PC-3 (cell line): ENCODE measurements at regions not wholly inside any gene's neighbourhood (a gene's known extent, or its start where the extent isn't known, plus 50 kb on each side); places are given as distances from the start of the nearest gene placed in this dataset.
"Not testable (repeated sequence)": the region's sequence is repeated elsewhere in the genome, so short reads cannot be mapped to it uniquely, and the experiment has no call there.

Experiments used
- ATAC-seq: fragments of 200-7000 bp; cut with Tn5 transposase; 2 replicates; pipeline ENCODE4 v1.9.1; 2020; ENCODE audit warnings: mild to moderate bottlenecking, moderate library complexity
- BruUV-seq: library from RNA; stranded (reverse); fragments of 400-500 nt; replicated peaks from 2 replicates; lab custom pipeline; 2021; lab: Mats Ljungman, UMichigan
- CTCF ChIA-PET: fragments of 300-600 bp; sonication (Branson Sonifier 250); formaldehyde crosslinking; loops from one replicate; lab custom pipeline; 2022; ENCODE audit warnings: antibody characterized with exemption; lab: Charles Lee
- POLR2A ChIA-PET: fragments of 300-600 bp; sonication (Branson Sonifier 250); formaldehyde crosslinking; loops from one replicate; lab custom pipeline; 2022; ENCODE audit warnings: antibody characterized with exemption; ENCODE audit not compliant: unreplicated experiment; lab: Charles Lee
- DNase-seq: peaks from one replicate; pipeline ENCODE4 v3.0.0-alpha.2; 2015
- H2AFZ ChIP-seq: fragments of 300-600 bp; sonication (generic); 2 replicates; pipeline ENCODE4 v1.6.0; 2016; ENCODE audit warnings: antibody characterized with exemption, low read length
- H3F3A ChIP-seq: fragments of 300-600 bp; sonication (generic); one replicate; pipeline ENCODE4 v1.6.0; 2017; ENCODE audit warnings: antibody characterized with exemption, low read length, control low read depth, mild to moderate bottlenecking; ENCODE audit not compliant: unreplicated experiment
- H3K27ac ChIP-seq: fragments of 300-600 bp; sonication (generic); 2 replicates; pipeline ENCODE4 v1.5.1; 2016; ENCODE audit warnings: mild to moderate bottlenecking, low read length
- H3K27me3 ChIP-seq: fragments of 300-600 bp; sonication (generic); 2 replicates; pipeline ENCODE4 v1.6.1; 2016; ENCODE audit warnings: low read length, mixed read lengths
- H3K36me3 ChIP-seq: fragments of 300-600 bp; sonication (generic); 2 replicates; pipeline ENCODE4 v1.6.1; 2016; ENCODE audit warnings: low read depth, mixed run types, low read length, mixed read lengths
- H3K4me1 ChIP-seq: fragments of 300-600 bp; sonication (generic); 2 replicates; pipeline ENCODE4 v1.5.1; 2016; ENCODE audit warnings: low read length; ENCODE audit not compliant: insufficient read depth
- H3K4me2 ChIP-seq: fragments of 300-600 bp; sonication (generic); 2 replicates; pipeline ENCODE4 v1.6.0; 2016; ENCODE audit warnings: low read length
- H3K4me3 ChIP-seq: fragments of 300-600 bp; sonication (generic); 2 replicates; pipeline ENCODE4 v1.5.1; 2016; ENCODE audit warnings: mild to moderate bottlenecking, low read length, mixed read lengths
- H3K79me2 ChIP-seq: fragments of 300-600 bp; sonication (generic); 2 replicates; pipeline ENCODE4 v1.6.1; 2017; ENCODE audit warnings: low read length, mixed read lengths
- H3K9ac ChIP-seq: fragments of 300-600 bp; sonication (generic); 2 replicates; pipeline ENCODE4 v1.6.0; 2016; ENCODE audit warnings: mild to moderate bottlenecking, low read length
- H3K9me2 ChIP-seq: fragments of 300-600 bp; sonication (generic); replicated peaks from 2 replicates; pipeline ENCODE4 v1.6.1; 2016; ENCODE audit warnings: mixed run types, low read length, mixed read lengths
- H3K9me3 ChIP-seq: fragments of 300-600 bp; sonication (generic); 2 replicates; pipeline ENCODE4 v1.6.1; 2016; ENCODE audit warnings: low read length, mixed read lengths
- H4K20me1 ChIP-seq: fragments of 300-600 bp; sonication (generic); 2 replicates; pipeline ENCODE4 v1.6.1; 2016; ENCODE audit warnings: low read length, mixed read lengths
- EZH2 ChIP-seq: fragments of 300-600 bp; sonication (generic); IDR thresholded peaks from one replicate; pipeline ENCODE4 v1.6.1; 2017; ENCODE audit warnings: antibody characterized with exemption, mild to moderate bottlenecking, low read length; ENCODE audit not compliant: unreplicated experiment
- EZH2phosphoT487 ChIP-seq: fragments of 300-600 bp; sonication (generic); IDR thresholded peaks from 2 replicates; pipeline ENCODE4 v1.6.1; 2018; ENCODE audit warnings: mild to moderate bottlenecking, antibody characterized with exemption, low read length, borderline replicate concordance
- intact Hi-C: fragments of 100-400 bp; cut with micrococcal nuclease; formaldehyde crosslinking; loops from 2 replicates; pipeline ENCODE4 v1.9.0; 2023
- TF ChIP-seq, protein P1 (sequence below): fragments of 300-600 bp; sonication (generic); conservative IDR thresholded peaks from 2 replicates; pipeline ENCODE4 v1.5.1; 2017; ENCODE audit warnings: antibody characterized with exemption, low read depth, mild to moderate bottlenecking, low read length

DNA sequence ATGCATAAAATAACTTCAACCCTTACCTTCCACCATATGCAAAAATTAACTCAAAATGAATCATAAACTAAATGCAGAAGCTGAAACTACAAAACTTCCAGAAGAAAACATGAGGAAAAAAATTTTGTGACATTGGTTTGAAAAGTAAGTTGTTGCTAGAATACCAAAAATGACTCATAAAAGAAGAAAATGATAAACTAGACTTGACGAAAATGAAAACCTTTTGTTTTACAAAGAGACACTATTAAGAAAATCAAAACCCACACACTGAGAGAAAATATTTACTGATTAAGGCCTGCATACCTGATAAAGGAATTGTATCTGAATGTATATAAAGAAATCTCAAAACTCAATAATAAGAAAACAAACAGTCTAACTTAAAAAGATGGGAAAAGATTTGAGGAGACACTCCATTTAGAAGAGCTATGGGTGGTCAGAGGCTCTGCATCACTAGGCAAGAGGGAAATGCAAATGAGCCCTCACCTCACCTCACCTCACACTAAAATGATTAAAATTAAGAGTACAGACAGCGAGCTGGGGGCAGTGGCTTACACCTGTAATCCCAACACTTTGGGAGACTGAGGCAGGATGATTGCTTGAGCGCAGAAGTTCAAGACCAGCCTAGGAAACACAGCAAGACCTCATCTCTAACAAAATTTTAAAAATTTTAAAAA, 97.6 kb upstream of the CST7 start:
- Histone ChIP-seq H3K79me2 (no peaks in the 10 kb centered on the region), H2AFZ (no peak overlapping the region), H3K36me3 (no peaks in the 10 kb centered on the region), H3K4me3 (no peak overlapping the region), H3K27ac (no peak overlapping the region), H3K27me3 (peaks cover 43% of the 10 kb centered on the region), H3K9me3 (0 out of 2 replicates have a peak, but pooled peaks cover 5% of the 10 kb centered on the region), H4K20me1 (no peaks in the 10 kb centered on the region), H3K9ac (no peak overlapping the region), H3F3A (no peaks in the 10 kb centered on the region), H3K4me1 (no peaks in the 10 kb centered on the region), H3K9me2 (no peaks in the 10 kb centered on the region), H3K4me2 (no peak overlapping the region)
- TF ChIP-seq, protein P1, sequence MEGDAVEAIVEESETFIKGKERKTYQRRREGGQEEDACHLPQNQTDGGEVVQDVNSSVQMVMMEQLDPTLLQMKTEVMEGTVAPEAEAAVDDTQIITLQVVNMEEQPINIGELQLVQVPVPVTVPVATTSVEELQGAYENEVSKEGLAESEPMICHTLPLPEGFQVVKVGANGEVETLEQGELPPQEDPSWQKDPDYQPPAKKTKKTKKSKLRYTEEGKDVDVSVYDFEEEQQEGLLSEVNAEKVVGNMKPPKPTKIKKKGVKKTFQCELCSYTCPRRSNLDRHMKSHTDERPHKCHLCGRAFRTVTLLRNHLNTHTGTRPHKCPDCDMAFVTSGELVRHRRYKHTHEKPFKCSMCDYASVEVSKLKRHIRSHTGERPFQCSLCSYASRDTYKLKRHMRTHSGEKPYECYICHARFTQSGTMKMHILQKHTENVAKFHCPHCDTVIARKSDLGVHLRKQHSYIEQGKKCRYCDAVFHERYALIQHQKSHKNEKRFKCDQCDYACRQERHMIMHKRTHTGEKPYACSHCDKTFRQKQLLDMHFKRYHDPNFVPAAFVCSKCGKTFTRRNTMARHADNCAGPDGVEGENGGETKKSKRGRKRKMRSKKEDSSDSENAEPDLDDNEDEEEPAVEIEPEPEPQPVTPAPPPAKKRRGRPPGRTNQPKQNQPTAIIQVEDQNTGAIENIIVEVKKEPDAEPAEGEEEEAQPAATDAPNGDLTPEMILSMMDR: no peak
- TF ChIP-seq EZH2 (no peak), EZH2phosphoT487 (no peak)
- DNase-seq (no peak), ATAC-seq (no peak)
- CTCF ChIA-PET: no interaction called here
- BruUV-seq: no TSS peak
- intact Hi-C loops: no loop called here
- POLR2A ChIA-PET: no interaction called here

DNA sequence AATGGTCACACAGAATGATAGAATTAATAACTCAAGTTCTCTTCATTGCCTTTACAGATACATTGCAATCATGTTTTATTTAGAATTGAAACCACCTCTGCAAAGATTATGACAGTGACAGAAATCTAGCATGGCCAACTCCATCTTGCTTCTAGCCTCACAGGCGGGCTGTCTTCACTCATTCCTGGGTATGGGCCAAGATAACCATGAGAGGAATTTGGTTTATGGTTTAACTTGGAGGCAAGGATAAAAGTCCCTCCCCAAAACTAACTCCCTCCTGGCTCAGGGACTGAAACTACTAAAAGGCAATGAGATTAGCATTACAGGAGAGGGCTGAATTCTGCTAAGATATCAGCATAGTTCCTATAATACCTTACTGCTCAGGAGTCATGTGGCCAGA, 95.2 kb upstream of the CST7 start:
- BruUV-seq: no TSS peak
- no peak for DNase-seq
- ChIA-PET POLR2A (no interaction called here), CTCF (no interaction called here)
- Histone ChIP-seq H2AFZ (no peak overlapping the region), H3K9me2 (no peaks in the 10 kb centered on the region), H3K9ac (no peak overlapping the region), H3K4me3 (no peak overlapping the region), H3K4me1 (no peaks in the 10 kb centered on the region), H3K27me3 (peaks cover 58% of the 10 kb centered on the region), H3F3A (no peaks in the 10 kb centered on the region), H3K4me2 (no peak overlapping the region), H3K79me2 (no peaks in the 10 kb centered on the region), H3K9me3 (0 out of 2 replicates have a peak, but pooled peaks cover 5% of the 10 kb centered on the region), H3K27ac (no peak overlapping the region), H4K20me1 (no peaks in the 10 kb centered on the region), H3K36me3 (no peaks in the 10 kb centered on the region)
- ATAC-seq: no peak
- intact Hi-C loops: no loop called here
- TF ChIP-seq, protein P1: no peak
- TF ChIP-seq EZH2phosphoT487 (no peak), EZH2 (no peak)

DNA sequence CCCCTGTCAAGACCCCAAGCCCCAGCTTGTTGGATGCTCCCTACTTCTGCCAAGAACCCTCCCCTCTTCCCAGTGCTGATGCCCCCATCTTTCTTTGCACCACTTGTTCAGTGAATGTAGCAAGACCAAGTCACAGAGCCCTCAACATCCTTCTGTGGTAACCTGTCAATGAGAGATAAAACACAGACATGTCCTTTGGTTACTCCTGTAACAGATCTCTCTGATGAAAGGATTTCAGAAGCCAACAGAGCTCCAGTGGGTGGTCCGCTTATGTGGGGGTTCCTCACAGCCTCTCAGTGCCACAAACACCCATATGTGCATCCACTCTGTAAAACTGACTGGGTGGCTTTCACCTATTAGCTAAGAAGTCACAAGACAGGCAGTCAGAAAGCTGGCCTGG, 93.2 kb upstream of the CST7 start:
- Histone ChIP-seq H3K4me1 (no peaks in the 10 kb centered on the region), H3K27me3 (peaks cover 61% of the 10 kb centered on the region), H3K36me3 (no peaks in the 10 kb centered on the region), H4K20me1 (no peaks in the 10 kb centered on the region), H3K9me2 (no peaks in the 10 kb centered on the region), H3K9ac (no peak overlapping the region), H3K4me3 (no peak overlapping the region), H2AFZ (no peak overlapping the region), H3F3A (no peaks in the 10 kb centered on the region), H3K4me2 (no peak overlapping the region), H3K79me2 (no peaks in the 10 kb centered on the region), H3K27ac (no peak overlapping the region), H3K9me3 (0 out of 2 replicates have a peak, but pooled peaks cover 5% of the 10 kb centered on the region)
- ATAC-seq: no peak
- CTCF ChIA-PET: no interaction called here
- DNase-seq: no peak
- no TSS peak for BruUV-seq
- intact Hi-C loops: no loop called here
- POLR2A ChIA-PET: no interaction called here
- TF ChIP-seq, protein P1: no peak
- no peak for TF ChIP-seq EZH2
- TF ChIP-seq EZH2phosphoT487: no peak

DNA sequence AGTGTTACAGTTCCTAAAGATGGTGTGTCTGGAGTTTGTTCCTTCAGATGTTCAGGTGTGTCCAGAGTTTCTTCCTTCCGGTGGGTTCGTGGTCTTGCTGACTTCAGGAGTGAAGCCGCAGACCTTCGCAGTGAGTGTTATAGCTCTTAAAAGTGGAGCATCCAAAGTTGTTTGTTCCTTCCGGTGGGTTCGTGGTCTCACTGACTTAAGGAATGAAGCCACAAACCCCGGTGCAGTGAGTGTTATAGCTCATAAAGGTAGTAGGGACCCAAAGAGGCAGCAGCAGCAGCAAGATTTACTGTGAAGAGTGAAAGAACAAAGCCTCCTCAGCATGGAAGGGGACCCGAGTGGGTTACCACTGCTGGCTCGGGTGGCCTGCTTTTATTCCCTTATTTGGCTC, 90.6 kb upstream of the CST7 start:
- CTCF ChIA-PET, H3K9ac ChIP-seq, H3K9me3 ChIP-seq, H3K36me3 ChIP-seq, POLR2A ChIA-PET, H3K27ac ChIP-seq, H3K4me3 ChIP-seq, DNase-seq, H4K20me1 ChIP-seq, H3K4me1 ChIP-seq, intact Hi-C loops, H3F3A ChIP-seq, H3K79me2 ChIP-seq, H3K4me2 ChIP-seq, H2AFZ ChIP-seq, BruUV-seq, H3K9me2 ChIP-seq, ATAC-seq: not testable (repeated sequence)
- peaks cover 62% of the 10 kb centered on the region for H3K27me3 ChIP-seq
